ENCODE measurements at regions not wholly inside any gene's neighbourhood (a gene's known extent, or its start where the extent isn't known, plus 50 kb on each side); places are given as distances from the start of the nearest gene placed in this dataset.

- no peak overlapping the region for H3K27ac ChIP-seq
These were observed 151.3 kb upstream of the BEND6 start for GRCh38 chr6:56803594-56803993.

GRCh38 chr6:56802584-56802983, 152.3 kb upstream of the BEND6 start:
- H3K27ac ChIP-seq, result no peak overlapping the region
- no peak for TF ChIP-seq CTCF (IDR thresholded peaks at IDR 0.05; ENCODE audit: low read depth, low read length)
- peak in 1 of 2 donors; percentile 64 for DNase-seq (ENCODE audit: low read depth in 1 of 2, low spot score in 1 of 2)
- no peaks in the 10 kb centered on the region for H3K36me3 ChIP-seq
- peaks cover 7% of the 10 kb centered on the region for H3K4me1 ChIP-seq (ENCODE audit: low read depth)
- H3K4me3 ChIP-seq, result no peak overlapping the region
- no peaks in the 10 kb centered on the region for H3K9me3 ChIP-seq (ENCODE audit: low read depth)
- no peaks in the 10 kb centered on the region for H3K27me3 ChIP-seq

More at GRCh38 chr6:56803594-56803993, 151.3 kb upstream of the BEND6 start:
- Histone ChIP-seq H3K4me1 (ENCODE audit: low read depth) (peaks cover 4% of the 10 kb centered on the region), H3K9me3 (ENCODE audit: low read depth) (no peaks in the 10 kb centered on the region), H3K36me3 (no peaks in the 10 kb centered on the region), H3K27me3 (no peaks in the 10 kb centered on the region), H3K4me3 (no peak overlapping the region)
- peak in 1 of 2 donors; percentile 77 for DNase-seq (ENCODE audit: low read depth in 1 of 2, low spot score in 1 of 2)
- no peak for TF ChIP-seq CTCF (IDR thresholded peaks at IDR 0.05; ENCODE audit: low read depth, low read length)

GRCh38 chr6:56799989-56800388, 154.9 kb upstream of the BEND6 start:
- Histone ChIP-seq H3K4me1 (ENCODE audit: low read depth) (peaks cover 16% of the 10 kb centered on the region), H3K9me3 (ENCODE audit: low read depth) (no peaks in the 10 kb centered on the region), H3K27me3 (no peaks in the 10 kb centered on the region), H3K27ac (no peak overlapping the region), H3K4me3 (no peak overlapping the region), H3K36me3 (no peaks in the 10 kb centered on the region)
- DNase-seq (ENCODE audit: low read depth in 1 of 2, low spot score in 1 of 2), result no peak
- TF ChIP-seq CTCF (IDR thresholded peaks at IDR 0.05; ENCODE audit: low read depth, low read length), result no peak

GRCh38 chr6:56798163-56798562, 155.5 kb upstream of the DST start:
- Histone ChIP-seq H3K4me3 (no peak overlapping the region), H3K27ac (no peak overlapping the region), H3K9me3 (ENCODE audit: low read depth) (no peaks in the 10 kb centered on the region), H3K27me3 (no peaks in the 10 kb centered on the region), H3K36me3 (no peaks in the 10 kb centered on the region), H3K4me1 (ENCODE audit: low read depth) (peaks cover 21% of the 10 kb centered on the region)
- no peak for TF ChIP-seq CTCF (IDR thresholded peaks at IDR 0.05; ENCODE audit: low read depth, low read length)
- DNase-seq (ENCODE audit: low read depth in 1 of 2, low spot score in 1 of 2), result no peak

GRCh38 chr6:56796196-56796532, 153.5 kb upstream of the DST start:
- H3K4me1 ChIP-seq (ENCODE audit: low read depth), result peaks cover 21% of the 10 kb centered on the region
- no peak overlapping the region for H3K27ac ChIP-seq
- H3K4me3 ChIP-seq, result no peak overlapping the region
- no peaks in the 10 kb centered on the region for H3K27me3 ChIP-seq
- no peaks in the 10 kb centered on the region for H3K9me3 ChIP-seq (ENCODE audit: low read depth)
- DNase-seq (ENCODE audit: low read depth in 1 of 2, low spot score in 1 of 2), result no peak
- no peak for TF ChIP-seq CTCF (IDR thresholded peaks at IDR 0.05; ENCODE audit: low read depth, low read length)
- H3K36me3 ChIP-seq, result no peaks in the 10 kb centered on the region

Measured in cardiac muscle cell (in vitro differentiated cells and primary cell).